ENCODE measurements at regions not wholly inside any gene's neighbourhood (a gene's known extent, or its start where the extent isn't known, plus 50 kb on each side); places are given as distances from the start of the nearest gene placed in this dataset.

GRCh38 chrX:40385256-40385655, 195.5 kb upstream of the ATP6AP2 start:
- Histone ChIP-seq H3K79me2 (ENCODE audit: control insufficient read depth, insufficient read depth, low read length) (no peaks in the 10 kb centered on the region), H4K20me1 (replicated peaks; ENCODE audit: control insufficient read depth, extremely low read depth, insufficient read depth, low read length) (no peaks in the 10 kb centered on the region), H2AFZ (ENCODE audit: low read depth, low read length) (no peak overlapping the region), H3K9me3 (replicated peaks; ENCODE audit: control insufficient read depth, insufficient read depth, low read length) (no peaks in the 10 kb centered on the region), H3K4me2 (ENCODE audit: insufficient read depth, low read length) (no peak overlapping the region), H3K27me3 (ENCODE audit: control insufficient read depth in 2 of 2, insufficient read depth in 2 of 2, low read length in 2 of 2) (no peaks in the 10 kb centered on the region), H3K4me1 (ENCODE audit: control insufficient read depth, extremely low read depth, insufficient read depth, low read length) (peaks cover 2% of the 10 kb centered on the region), H3K36me3 (ENCODE audit: control insufficient read depth in 2 of 2, extremely low read depth in 1 of 2, insufficient read depth in 2 of 2, low read length in 2 of 2) (no peaks in the 10 kb centered on the region), H3K27ac (ENCODE audit: insufficient read depth, low read depth, low read length) (no peak overlapping the region), H3K9me1 (replicated peaks; ENCODE audit: control insufficient read depth, extremely low read depth, insufficient read depth, low read length) (no peaks in the 10 kb centered on the region), H3K9ac (replicated peaks; ENCODE audit: extremely low read depth, insufficient read depth, low read length) (no peak overlapping the region), H3K4me3 (replicated peaks in 1 of 3; ENCODE audit: insufficient read depth in 1 of 3, low read depth in 1 of 3, low read length in 3 of 3) (no peak overlapping the region)
- intact Hi-C loops (cut with micrococcal nuclease) (no loop called here), dilution Hi-C loops (cut with MboI; ENCODE audit: extremely low pct_ligation_motif_present, low sequenced_read_pairs) (no loop called here)
- ChIA-PET POLR2A (no interaction called here), CTCF (no interaction called here)
- DNase-seq (ENCODE audit: low read depth, low spot score): no peak
- BruUV-seq (replicated peaks): no TSS peak
- TF ChIP-seq GATA2 (IDR thresholded peaks at IDR 0.05; ENCODE audit: insufficient read depth, insufficient read length, low read depth, low read length): no peak
- no peak for TF ChIP-seq POLR2AphosphoS5 (IDR thresholded peaks at IDR 0.05; ENCODE audit: insufficient read depth, low read depth, low read length)
- no peak for TF ChIP-seq MAX (IDR thresholded peaks at IDR 0.05; ENCODE audit: insufficient read depth, insufficient read length)
- no peak for TF ChIP-seq JUN (IDR thresholded peaks at IDR 0.05; ENCODE audit: borderline replicate concordance, insufficient read depth, insufficient read length, low read depth)
- TF ChIP-seq EZH2 (IDR thresholded peaks at IDR 0.05; ENCODE audit: borderline replicate concordance, low read depth, low read length, severe bottlenecking): no peak
- TF ChIP-seq FOS (IDR thresholded peaks at IDR 0.05; ENCODE audit: borderline replicate concordance, insufficient read depth, low read length): no peak
- no peak for TF ChIP-seq POLR2A (IDR thresholded peaks at IDR 0.05; ENCODE audit: low read depth, low read length)
- no peak for FAIRE-seq

- Histone ChIP-seq H3K4me3 (replicated peaks in 1 of 3; ENCODE audit: insufficient read depth in 1 of 3, low read depth in 1 of 3, low read length in 3 of 3) (no peak overlapping the region), H3K27me3 (ENCODE audit: control insufficient read depth in 2 of 2, insufficient read depth in 2 of 2, low read length in 2 of 2) (no peaks in the 10 kb centered on the region), H3K9ac (replicated peaks; ENCODE audit: extremely low read depth, insufficient read depth, low read length) (no peak overlapping the region), H3K4me2 (ENCODE audit: insufficient read depth, low read length) (no peak overlapping the region), H3K79me2 (ENCODE audit: control insufficient read depth, insufficient read depth, low read length) (no peaks in the 10 kb centered on the region), H3K36me3 (ENCODE audit: control insufficient read depth in 2 of 2, extremely low read depth in 1 of 2, insufficient read depth in 2 of 2, low read length in 2 of 2) (no peaks in the 10 kb centered on the region), H3K9me1 (replicated peaks; ENCODE audit: control insufficient read depth, extremely low read depth, insufficient read depth, low read length) (no peaks in the 10 kb centered on the region), H3K4me1 (ENCODE audit: control insufficient read depth, extremely low read depth, insufficient read depth, low read length) (peaks cover 2% of the 10 kb centered on the region), H4K20me1 (replicated peaks; ENCODE audit: control insufficient read depth, extremely low read depth, insufficient read depth, low read length) (no peaks in the 10 kb centered on the region), H3K27ac (ENCODE audit: insufficient read depth, low read depth, low read length) (no peak overlapping the region), H3K9me3 (replicated peaks; ENCODE audit: control insufficient read depth, insufficient read depth, low read length) (no peaks in the 10 kb centered on the region), H2AFZ (ENCODE audit: low read depth, low read length) (no peak overlapping the region)
- intact Hi-C loops (cut with micrococcal nuclease) (no loop called here), dilution Hi-C loops (cut with MboI; ENCODE audit: extremely low pct_ligation_motif_present, low sequenced_read_pairs) (no loop called here)
- DNase-seq (ENCODE audit: low read depth, low spot score): no peak
- FAIRE-seq: no peak
- BruUV-seq (replicated peaks): no TSS peak
- POLR2A ChIA-PET: no interaction called here
- TF ChIP-seq FOS (IDR thresholded peaks at IDR 0.05; ENCODE audit: borderline replicate concordance, insufficient read depth, low read length) (no peak), GATA2 (IDR thresholded peaks at IDR 0.05; ENCODE audit: insufficient read depth, insufficient read length, low read depth, low read length) (no peak), MYC (IDR thresholded peaks at IDR 0.05; ENCODE audit: low read depth, low read length) (no peak), POLR2AphosphoS5 (IDR thresholded peaks at IDR 0.05; ENCODE audit: insufficient read depth, low read depth, low read length) (no peak), POLR2A (IDR thresholded peaks at IDR 0.05; ENCODE audit: low read depth, low read length) (no peak), EZH2 (IDR thresholded peaks at IDR 0.05; ENCODE audit: borderline replicate concordance, low read depth, low read length, severe bottlenecking) (no peak), MAX (IDR thresholded peaks at IDR 0.05; ENCODE audit: insufficient read depth, insufficient read length) (no peak), CTCF (IDR thresholded peaks at IDR 0.05; ENCODE audit: extremely low read depth in 1 of 2, insufficient read depth in 1 of 2, low read depth in 1 of 2, low read length in 2 of 2) (no peak), JUN (IDR thresholded peaks at IDR 0.05; ENCODE audit: borderline replicate concordance, insufficient read depth, insufficient read length, low read depth) (no peak)
- CTCF ChIA-PET: no interaction called here
These were observed 196.8 kb upstream of the ATP6AP2 start for GRCh38 chrX:40383969-40384368.

Data from endothelial cell of umbilical vein (primary cell).